ENCODE measurements at regions not wholly inside any gene's neighbourhood (a gene's known extent, or its start where the extent isn't known, plus 50 kb on each side); places are given as distances from the start of the nearest gene placed in this dataset.

- H3K27me3 ChIP-seq (replicated peaks; ENCODE audit: insufficient read depth) = no peaks in the 10 kb centered on the region
- H4K20me1 ChIP-seq (ENCODE audit: insufficient read depth) = no peaks in the 10 kb centered on the region
- H3K79me2 ChIP-seq (ENCODE audit: insufficient read depth) = no peaks in the 10 kb centered on the region
- in situ Hi-C loops (cut with MboI) = no loop called here
- H3K9me3 ChIP-seq (ENCODE audit: low read depth) = no peaks in the 10 kb centered on the region
- no peak overlapping the region for H3K4me3 ChIP-seq
- H3K9me2 ChIP-seq (ENCODE audit: insufficient read depth) = no peaks in the 10 kb centered on the region
- H3F3A ChIP-seq (ENCODE audit: insufficient read depth) = no peaks in the 10 kb centered on the region
- H3K4me2 ChIP-seq (ENCODE audit: unreplicated experiment) = no peak overlapping the region
- H3K27ac ChIP-seq = no peak overlapping the region
- 0 out of 2 replicates have a peak, but pooled peaks cover 4% of the 10 kb centered on the region for H3K4me1 ChIP-seq (ENCODE audit: insufficient read depth)
- no peak overlapping the region for H3K9ac ChIP-seq
- no peak for DNase-seq
- TF ChIP-seq EZH2 (IDR thresholded peaks at IDR 0.05; ENCODE audit: insufficient read depth, poor library complexity, severe bottlenecking) (no peak), EZH2phosphoT487 (IDR thresholded peaks at IDR 0.05; ENCODE audit: insufficient read depth, low read depth) (no peak)
- H3K36me3 ChIP-seq (ENCODE audit: low read depth) = no peaks in the 10 kb centered on the region
- H2AFZ ChIP-seq = no peak overlapping the region
- WGBS, 2 experiments (ENCODE audit: low coverage in 1 of 2, low lambda C conversion rate in 2 of 2, missing lambda C conversion rate in 2 of 2) = 58 to 61% methylated on average over 9 of the region's 9 CpGs
Observed at GRCh38 chr12:115464111-115464581, 780.2 kb upstream of the TBX3 start.

- Histone ChIP-seq H3K36me3 (ENCODE audit: low read depth) (no peaks in the 10 kb centered on the region), H3K9me3 (ENCODE audit: low read depth) (no peaks in the 10 kb centered on the region), H2AFZ (no peak overlapping the region), H3K79me2 (ENCODE audit: insufficient read depth) (no peaks in the 10 kb centered on the region), H3K4me3 (no peak overlapping the region), H3F3A (ENCODE audit: insufficient read depth) (no peaks in the 10 kb centered on the region), H3K9ac (no peak overlapping the region), H4K20me1 (ENCODE audit: insufficient read depth) (no peaks in the 10 kb centered on the region), H3K4me1 (ENCODE audit: insufficient read depth) (no peaks in the 10 kb centered on the region), H3K4me2 (ENCODE audit: unreplicated experiment) (no peak overlapping the region), H3K9me2 (ENCODE audit: insufficient read depth) (no peaks in the 10 kb centered on the region), H3K27me3 (replicated peaks; ENCODE audit: insufficient read depth) (no peaks in the 10 kb centered on the region), H3K27ac (no peak overlapping the region)
- in situ Hi-C loops (cut with MboI) = no loop called here
- TF ChIP-seq EZH2phosphoT487 (IDR thresholded peaks at IDR 0.05; ENCODE audit: insufficient read depth, low read depth) (no peak), EZH2 (IDR thresholded peaks at IDR 0.05; ENCODE audit: insufficient read depth, poor library complexity, severe bottlenecking) (no peak)
- DNase-seq = no peak
Observed at GRCh38 chr12:115461401-115461800, 777.4 kb upstream of the TBX3 start.

- WGBS, 2 experiments (ENCODE audit: low coverage in 1 of 2, low lambda C conversion rate in 2 of 2, missing lambda C conversion rate in 2 of 2) = 94% methylated on average over 3 of the region's 3 CpGs
- TF ChIP-seq EZH2phosphoT487 (IDR thresholded peaks at IDR 0.05; ENCODE audit: insufficient read depth, low read depth) = no peak
- no peak for TF ChIP-seq EZH2 (IDR thresholded peaks at IDR 0.05; ENCODE audit: insufficient read depth, poor library complexity, severe bottlenecking)
Observed at GRCh38 chr12:115457798-115458197, 773.8 kb upstream of the TBX3 start.

GRCh38 chr12:115456946-115457689 lies 773.1 kb upstream of the TBX3 start:
- H3K9me2 ChIP-seq (ENCODE audit: insufficient read depth) = no peaks in the 10 kb centered on the region
- no peaks in the 10 kb centered on the region for H3K4me1 ChIP-seq (ENCODE audit: insufficient read depth)
- H2AFZ ChIP-seq = no peak overlapping the region
- TF ChIP-seq EZH2phosphoT487 (IDR thresholded peaks at IDR 0.05; ENCODE audit: insufficient read depth, low read depth) = no peak
- TF ChIP-seq EZH2 (IDR thresholded peaks at IDR 0.05; ENCODE audit: insufficient read depth, poor library complexity, severe bottlenecking) = no peak
- no peaks in the 10 kb centered on the region for H3K79me2 ChIP-seq (ENCODE audit: insufficient read depth)
- no peaks in the 10 kb centered on the region for H3K9me3 ChIP-seq (ENCODE audit: low read depth)
- no peaks in the 10 kb centered on the region for H3K36me3 ChIP-seq (ENCODE audit: low read depth)
- DNase-seq = no peak
- H3K4me3 ChIP-seq = no peak overlapping the region
- no peak overlapping the region for H3K27ac ChIP-seq
- H3K9ac ChIP-seq = no peak overlapping the region
- 90 to 93% methylated on average over 7 of the region's 8 CpGs for WGBS, 2 experiments (ENCODE audit: low coverage in 1 of 2, low lambda C conversion rate in 2 of 2, missing lambda C conversion rate in 2 of 2)
- H3F3A ChIP-seq (ENCODE audit: insufficient read depth) = no peaks in the 10 kb centered on the region
- no peaks in the 10 kb centered on the region for H4K20me1 ChIP-seq (ENCODE audit: insufficient read depth)
- no peak overlapping the region for H3K4me2 ChIP-seq (ENCODE audit: unreplicated experiment)
- in situ Hi-C loops (cut with MboI) = no loop called here
- H3K27me3 ChIP-seq (replicated peaks; ENCODE audit: insufficient read depth) = no peaks in the 10 kb centered on the region

More at GRCh38 chr12:115457798-115458197, 773.8 kb upstream of the TBX3 start:
- no peak overlapping the region for H3K4me3 ChIP-seq
- H3K9me2 ChIP-seq (ENCODE audit: insufficient read depth) = no peaks in the 10 kb centered on the region
- no peaks in the 10 kb centered on the region for H3F3A ChIP-seq (ENCODE audit: insufficient read depth)
- H3K9me3 ChIP-seq (ENCODE audit: low read depth) = no peaks in the 10 kb centered on the region
- no peak overlapping the region for H3K4me2 ChIP-seq (ENCODE audit: unreplicated experiment)
- no peak for DNase-seq
- H3K36me3 ChIP-seq (ENCODE audit: low read depth) = no peaks in the 10 kb centered on the region
- no peaks in the 10 kb centered on the region for H3K27me3 ChIP-seq (replicated peaks; ENCODE audit: insufficient read depth)
- in situ Hi-C loops (cut with MboI) = no loop called here
- H3K27ac ChIP-seq = no peak overlapping the region
- H3K9ac ChIP-seq = no peak overlapping the region
- H4K20me1 ChIP-seq (ENCODE audit: insufficient read depth) = no peaks in the 10 kb centered on the region
- no peaks in the 10 kb centered on the region for H3K4me1 ChIP-seq (ENCODE audit: insufficient read depth)
- H3K79me2 ChIP-seq (ENCODE audit: insufficient read depth) = no peaks in the 10 kb centered on the region
- H2AFZ ChIP-seq = no peak overlapping the region

All from GM23248 (cell line).